ENCODE measurements at regions not wholly inside any gene's neighbourhood (a gene's known extent, or its start where the extent isn't known, plus 50 kb on each side); places are given as distances from the start of the nearest gene placed in this dataset.
"Not testable (repeated sequence)": the region's sequence is repeated elsewhere in the genome, so short reads cannot be mapped to it uniquely, and the experiment has no call there.

DNA sequence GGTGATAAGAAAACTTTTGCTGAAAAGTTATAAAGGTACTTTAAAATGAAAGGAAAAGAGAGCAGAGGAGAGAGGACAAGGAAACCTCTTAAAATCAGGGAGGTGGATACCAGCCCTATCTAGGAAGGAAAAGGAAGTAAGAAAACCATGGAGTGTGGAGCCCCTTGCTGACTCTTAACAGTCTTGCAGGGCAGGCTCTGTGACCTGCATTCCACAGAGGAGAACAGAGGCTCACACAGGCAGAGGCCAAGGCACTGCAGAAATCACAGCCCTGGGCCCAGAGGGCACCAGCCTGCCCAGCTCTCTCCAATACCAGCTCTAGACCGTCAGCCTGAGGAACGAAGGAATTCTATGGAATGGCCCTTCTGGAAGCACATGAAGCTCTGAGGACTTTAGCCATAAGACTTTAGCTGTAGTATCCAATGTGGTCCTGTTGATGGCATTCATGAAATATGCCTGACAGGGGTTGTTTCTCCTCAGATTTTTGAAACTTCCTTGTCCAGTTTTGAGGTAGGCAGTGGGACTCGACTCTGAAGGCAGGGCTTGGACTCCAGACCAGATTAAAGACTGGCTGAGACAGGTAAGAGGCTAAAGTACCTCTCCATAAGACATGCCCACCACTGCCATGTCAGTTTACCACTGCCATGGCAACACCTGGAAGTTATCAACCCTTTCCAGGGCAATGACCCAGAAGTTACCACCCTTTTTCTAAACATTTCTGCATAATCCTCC is 216.3 kb downstream of the ANAPC1 start:
- TF ChIP-seq, protein P1, sequence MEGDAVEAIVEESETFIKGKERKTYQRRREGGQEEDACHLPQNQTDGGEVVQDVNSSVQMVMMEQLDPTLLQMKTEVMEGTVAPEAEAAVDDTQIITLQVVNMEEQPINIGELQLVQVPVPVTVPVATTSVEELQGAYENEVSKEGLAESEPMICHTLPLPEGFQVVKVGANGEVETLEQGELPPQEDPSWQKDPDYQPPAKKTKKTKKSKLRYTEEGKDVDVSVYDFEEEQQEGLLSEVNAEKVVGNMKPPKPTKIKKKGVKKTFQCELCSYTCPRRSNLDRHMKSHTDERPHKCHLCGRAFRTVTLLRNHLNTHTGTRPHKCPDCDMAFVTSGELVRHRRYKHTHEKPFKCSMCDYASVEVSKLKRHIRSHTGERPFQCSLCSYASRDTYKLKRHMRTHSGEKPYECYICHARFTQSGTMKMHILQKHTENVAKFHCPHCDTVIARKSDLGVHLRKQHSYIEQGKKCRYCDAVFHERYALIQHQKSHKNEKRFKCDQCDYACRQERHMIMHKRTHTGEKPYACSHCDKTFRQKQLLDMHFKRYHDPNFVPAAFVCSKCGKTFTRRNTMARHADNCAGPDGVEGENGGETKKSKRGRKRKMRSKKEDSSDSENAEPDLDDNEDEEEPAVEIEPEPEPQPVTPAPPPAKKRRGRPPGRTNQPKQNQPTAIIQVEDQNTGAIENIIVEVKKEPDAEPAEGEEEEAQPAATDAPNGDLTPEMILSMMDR (conservative IDR thresholded peaks at IDR 0.05; ENCODE audit: low read depth, low read length) = peak; percentile 71
- no peak overlapping the region for H3K4me3 ChIP-seq (ENCODE audit: low read depth, low read length)
- DNase-seq (ENCODE audit: low read depth) = peak; percentile 87

DNA sequence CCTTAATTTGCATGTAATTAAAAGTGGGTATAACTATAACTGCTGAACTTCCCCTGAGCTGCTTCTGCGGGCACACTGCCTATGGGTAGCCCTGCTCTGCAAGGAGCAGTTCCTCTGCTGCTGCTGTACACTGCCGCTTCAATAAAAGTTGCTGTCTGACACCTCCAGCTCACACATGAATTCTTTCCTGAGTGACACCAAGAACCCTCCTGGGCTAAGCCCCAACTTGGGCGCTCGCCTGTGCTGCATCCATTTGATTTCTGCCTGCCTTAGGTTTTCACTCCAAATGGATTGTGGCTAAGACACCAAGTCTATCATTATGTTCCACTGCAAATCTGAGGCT is 215.7 kb downstream of the ANAPC1 start:
- no peak for DNase-seq (ENCODE audit: low read depth)
- H3K4me3 ChIP-seq (ENCODE audit: low read depth, low read length) = no peak overlapping the region
- TF ChIP-seq, protein P1 (conservative IDR thresholded peaks at IDR 0.05; ENCODE audit: low read depth, low read length) = no peak

DNA sequence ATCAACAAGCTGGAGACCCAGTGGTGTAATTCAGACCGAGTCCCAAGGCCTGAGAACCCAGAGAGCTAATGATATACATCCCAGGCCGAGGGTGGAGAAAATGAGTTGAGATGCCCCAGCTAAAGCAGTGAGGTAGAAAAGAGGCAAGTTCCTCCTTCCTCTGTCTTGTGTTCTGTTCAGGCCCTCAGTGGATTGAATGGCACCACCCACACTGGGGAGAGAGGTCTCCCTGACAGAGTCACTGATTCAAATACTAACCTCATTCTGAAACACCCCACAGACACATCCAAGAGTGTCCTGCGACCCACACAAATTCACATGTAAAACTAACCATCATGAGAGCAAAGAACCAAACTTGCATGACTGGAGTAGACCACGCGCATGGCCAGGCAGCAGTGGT is 215.3 kb downstream of the ANAPC1 start:
- DNase-seq (ENCODE audit: low read depth) = no peak
- TF ChIP-seq, protein P1 (conservative IDR thresholded peaks at IDR 0.05; ENCODE audit: low read depth, low read length) = no peak
- no peak overlapping the region for H3K4me3 ChIP-seq (ENCODE audit: low read depth, low read length)

DNA sequence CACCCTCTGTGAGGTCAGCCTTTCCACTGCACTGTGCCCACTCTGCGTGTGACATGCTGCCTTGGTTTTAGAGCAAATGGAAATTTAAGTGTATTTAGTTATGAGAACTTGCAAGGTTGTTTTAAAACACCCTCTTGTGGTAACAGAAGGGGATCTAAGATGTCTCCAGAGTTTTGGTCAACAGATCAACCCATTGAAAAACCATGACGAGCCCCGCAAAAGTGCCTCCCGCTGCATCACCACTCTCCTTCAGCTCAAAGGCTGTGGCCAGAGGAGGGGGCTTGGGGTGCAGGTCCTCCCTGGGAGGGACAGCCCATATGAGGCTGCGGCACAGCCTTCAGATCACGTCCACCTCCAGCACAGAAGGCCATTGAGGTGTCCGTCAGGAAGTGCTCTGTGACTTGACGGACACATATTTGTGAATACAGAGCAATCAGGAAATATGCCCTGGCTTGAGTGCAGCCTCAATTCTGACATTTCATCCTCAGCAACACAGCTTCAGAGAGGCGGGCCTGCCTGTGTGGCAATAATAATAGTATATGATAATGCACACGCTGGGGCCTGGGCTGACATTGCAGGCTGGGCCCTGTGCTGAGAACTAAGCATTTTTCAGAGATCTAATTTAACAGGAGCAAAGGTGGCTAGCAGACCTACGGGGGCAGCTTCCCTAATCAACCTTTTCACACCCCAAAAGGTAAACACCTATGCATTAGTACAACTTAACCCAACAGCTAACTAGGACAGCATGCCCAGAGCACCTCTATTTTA is 213.9 kb downstream of the ANAPC1 start:
- DNase-seq (ENCODE audit: low read depth) = peak; percentile 25
- TF ChIP-seq, protein P1 (conservative IDR thresholded peaks at IDR 0.05; ENCODE audit: low read depth, low read length) = peak; percentile 14
- H3K4me3 ChIP-seq (ENCODE audit: low read depth, low read length) = no peak overlapping the region

DNA sequence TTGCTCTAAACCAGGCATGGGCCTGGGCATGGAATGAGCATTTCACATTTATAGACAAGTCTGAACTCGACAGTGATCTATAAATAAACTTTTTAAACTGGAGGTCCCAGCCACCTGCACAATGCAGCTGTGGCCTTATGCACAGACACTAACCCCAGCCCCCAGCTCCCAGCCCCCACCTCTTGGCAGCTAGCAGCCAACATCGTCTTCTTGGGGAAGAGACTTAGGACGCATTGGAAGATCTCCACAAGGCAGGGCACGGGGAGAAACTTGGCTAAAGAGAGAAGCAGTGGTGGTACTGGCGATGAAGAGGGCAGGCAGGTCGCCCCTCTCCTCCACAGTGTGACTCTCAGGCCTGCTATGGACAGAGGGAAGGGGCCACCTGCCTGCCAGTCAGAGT is 213.2 kb downstream of the ANAPC1 start:
- no peak overlapping the region for H3K4me3 ChIP-seq (ENCODE audit: low read depth, low read length)
- TF ChIP-seq, protein P1 (conservative IDR thresholded peaks at IDR 0.05; ENCODE audit: low read depth, low read length) = no peak
- no peak for DNase-seq (ENCODE audit: low read depth)

DNA sequence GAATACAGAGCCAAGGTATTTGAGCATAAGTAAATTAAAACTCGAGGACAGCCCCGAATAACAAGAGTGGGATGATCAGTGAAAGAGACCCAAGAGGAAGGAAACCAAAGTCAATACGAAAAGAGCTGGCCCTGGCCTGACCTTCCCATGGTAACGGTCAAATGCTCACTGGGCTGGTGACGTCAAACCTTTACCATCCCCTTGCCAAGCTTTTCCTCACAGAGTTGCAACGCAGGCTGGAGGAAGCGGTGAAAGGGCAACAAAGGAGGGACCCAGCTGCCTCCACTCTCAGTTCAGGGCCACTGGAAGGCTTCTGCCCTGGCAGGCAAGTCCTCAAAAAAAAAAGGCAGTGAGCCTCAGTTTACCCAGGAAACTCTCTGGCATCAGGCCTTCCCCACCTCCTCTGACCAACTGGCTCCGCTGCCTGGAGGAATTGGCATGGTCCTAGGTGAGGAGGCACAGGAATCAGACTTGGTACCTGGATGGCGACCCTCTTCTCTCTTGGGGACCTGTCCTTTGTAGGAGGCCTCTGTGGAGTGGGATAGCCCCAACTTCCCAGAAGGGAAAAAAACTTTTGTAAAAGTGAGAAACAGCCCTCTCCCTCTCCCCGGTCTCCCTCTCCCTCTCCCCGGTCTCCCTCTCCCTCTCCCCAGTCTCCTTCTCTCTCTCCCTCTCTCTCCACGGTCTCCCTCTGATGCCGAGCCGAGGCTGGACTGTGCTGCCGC is 212.4 kb downstream of the ANAPC1 start:
- DNase-seq (ENCODE audit: low read depth) = peak; percentile 66
- TF ChIP-seq, protein P1 (conservative IDR thresholded peaks at IDR 0.05; ENCODE audit: low read depth, low read length) = no peak
- no peak overlapping the region for H3K4me3 ChIP-seq (ENCODE audit: low read depth, low read length)

DNA sequence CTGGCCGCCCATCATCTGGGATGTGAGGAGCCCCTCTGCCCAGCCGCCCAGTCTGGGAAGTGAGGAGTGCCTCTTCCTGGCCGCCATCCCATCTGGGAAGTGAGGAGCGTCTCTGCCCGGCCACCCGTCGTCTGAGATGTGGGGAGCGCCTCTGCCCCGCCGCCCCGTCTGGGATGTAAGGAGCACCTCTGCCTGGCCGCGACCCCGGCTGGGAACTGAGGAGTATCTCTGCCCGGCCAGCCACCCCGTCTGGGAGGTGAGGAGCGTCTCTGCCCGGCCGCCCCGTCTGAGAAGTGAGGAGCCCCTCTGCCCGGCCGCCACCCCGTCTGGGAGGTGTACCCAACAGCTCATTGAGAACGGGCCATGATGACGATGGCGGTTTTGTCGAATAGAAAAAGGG is 211.4 kb downstream of the ANAPC1 start:
- DNase-seq (ENCODE audit: low read depth); H3K4me3 ChIP-seq (ENCODE audit: low read depth, low read length): not testable (repeated sequence)

All from choroid plexus epithelial cell (primary cell).